ENCODE measurements at regions not wholly inside any gene's neighbourhood (a gene's known extent, or its start where the extent isn't known, plus 50 kb on each side); places are given as distances from the start of the nearest gene placed in this dataset.

- DNase-seq (ENCODE audit: low read depth in 2 of 2): no peak
Measured at GRCh38 chr12:90321369-90321768, 612.7 kb upstream of the ATP2B1 start.

- DNase-seq (ENCODE audit: low read depth in 2 of 2): no peak
Measured at GRCh38 chr12:90311561-90311960, 602.9 kb upstream of the ATP2B1 start.

GRCh38 chr12:90305379-90305778 lies 596.7 kb upstream of the ATP2B1 start:
- no peak for DNase-seq (ENCODE audit: low read depth in 2 of 2)

- no peak for DNase-seq (ENCODE audit: low read depth in 2 of 2)
Measured at GRCh38 chr12:90304231-90304630, 595.6 kb upstream of the ATP2B1 start.

- DNase-seq (ENCODE audit: low read depth in 2 of 2): no peak
Measured at GRCh38 chr12:90303771-90304170, 595.1 kb upstream of the ATP2B1 start.

- no peak for DNase-seq (ENCODE audit: low read depth in 2 of 2)
Measured at GRCh38 chr12:90301561-90302133, 593.0 kb upstream of the ATP2B1 start.

GRCh38 chr12:90301095-90301494 lies 592.5 kb upstream of the ATP2B1 start:
- DNase-seq (ENCODE audit: low read depth in 2 of 2): no peak

- no peak for DNase-seq (ENCODE audit: low read depth in 2 of 2)
Measured at GRCh38 chr12:90299666-90300065, 591.0 kb upstream of the ATP2B1 start.

GRCh38 chr12:90299121-90299520 lies 590.5 kb upstream of the ATP2B1 start:
- no peak for DNase-seq (ENCODE audit: low read depth in 2 of 2)

GRCh38 chr12:90298289-90298948 lies 589.8 kb upstream of the ATP2B1 start:
- no peak for DNase-seq (ENCODE audit: low read depth in 2 of 2)

GRCh38 chr12:90295858-90296257 lies 587.2 kb upstream of the ATP2B1 start:
- DNase-seq (ENCODE audit: low read depth in 2 of 2): no peak

GRCh38 chr12:90292183-90292582 lies 583.5 kb upstream of the ATP2B1 start:
- no peak for DNase-seq (ENCODE audit: low read depth in 2 of 2)

- no peak for DNase-seq (ENCODE audit: low read depth in 2 of 2)
Measured at GRCh38 chr12:90290980-90291975, 582.6 kb upstream of the ATP2B1 start.

- no peak for DNase-seq (ENCODE audit: low read depth in 2 of 2)
Measured at GRCh38 chr12:90287585-90287984, 578.9 kb upstream of the ATP2B1 start.

GRCh38 chr12:90281154-90281868 lies 572.7 kb upstream of the ATP2B1 start:
- no peak for DNase-seq (ENCODE audit: low read depth in 2 of 2)

- no peak for DNase-seq (ENCODE audit: low read depth in 2 of 2)
Measured at GRCh38 chr12:90280564-90281058, 572.0 kb upstream of the ATP2B1 start.

GRCh38 chr12:90280033-90280432 lies 571.4 kb upstream of the ATP2B1 start:
- no peak for DNase-seq (ENCODE audit: low read depth in 2 of 2)

- DNase-seq (ENCODE audit: low read depth in 2 of 2): no peak
Measured at GRCh38 chr12:90275088-90275487, 566.5 kb upstream of the ATP2B1 start.

GRCh38 chr12:90274407-90274806 lies 565.8 kb upstream of the ATP2B1 start:
- no peak for DNase-seq (ENCODE audit: low read depth in 2 of 2)

GRCh38 chr12:90268574-90268973 lies 559.9 kb upstream of the ATP2B1 start:
- DNase-seq (ENCODE audit: low read depth in 2 of 2): no peak

GRCh38 chr12:90262251-90262650 lies 553.6 kb upstream of the ATP2B1 start:
- no peak for DNase-seq (ENCODE audit: low read depth in 2 of 2)

GRCh38 chr12:90261283-90261682 lies 552.6 kb upstream of the ATP2B1 start:
- no peak for DNase-seq (ENCODE audit: low read depth in 2 of 2)

All from stimulated activated CD8-positive, alpha-beta memory T cell treated with anti-CD3 and anti-CD28 coated beads, Interleukin-2, amount 100 ng/mL, for 1 hour (primary cell).